Parathyroid adenoma (tissue), 2 donors: ENCODE measurements at regions not wholly inside any gene's neighbourhood (a gene's known extent, or its start where the extent isn't known, plus 50 kb on each side); places are given as distances from the start of the nearest gene placed in this dataset.

Experiments
- H2AFZ ChIP-seq: fragments of 300-600 bp; sonication (generic); one replicate; pipeline ENCODE4 v1.7.0; 2017; ENCODE audit warnings: antibody characterized with exemption, mild to moderate bottlenecking
- H3K27ac ChIP-seq: fragments of 300-600 bp; sonication (generic); one replicate; pipeline ENCODE4 v1.7.0; 2017
- H3K27me3 ChIP-seq: fragments of 300-600 bp; sonication (generic); one replicate; pipeline ENCODE4 v1.7.0; 2017; ENCODE audit warnings: low read length; ENCODE audit not compliant: control insufficient read depth, insufficient read depth
- H3K36me3 ChIP-seq: fragments of 300-600 bp; sonication (generic); one replicate; pipeline ENCODE4 v1.7.0; 2017; ENCODE audit warnings: low read length; ENCODE audit not compliant: control insufficient read depth, insufficient read depth
- H3K4me1 ChIP-seq: fragments of 300-600 bp; sonication (generic); one replicate; pipeline ENCODE4 v1.7.0; 2017; ENCODE audit warnings: control low read depth
- H3K4me2 ChIP-seq: fragments of 300-600 bp; sonication (generic); one replicate; pipeline ENCODE4 v1.7.0; 2017; ENCODE audit warnings: low read length
- H3K4me3 ChIP-seq: fragments of 300-600 bp; sonication (generic); one replicate; pipeline ENCODE4 v1.7.0; 2017; ENCODE audit warnings: low read depth, low read length
- H3K79me2 ChIP-seq: fragments of 300-600 bp; sonication (generic); one replicate; pipeline ENCODE4 v1.7.0; 2017; ENCODE audit warnings: control low read depth
- H3K9ac ChIP-seq: fragments of 300-600 bp; sonication (generic); one replicate; pipeline ENCODE4 v1.7.0; 2017; ENCODE audit warnings: mild to moderate bottlenecking
- H3K9me3 ChIP-seq: fragments of 300-600 bp; sonication (generic); one replicate; pipeline ENCODE4 v1.7.0; 2017; ENCODE audit warnings: low read length; ENCODE audit not compliant: control insufficient read depth
- TF ChIP-seq, protein P1 (sequence below): fragments of 300-600 bp; sonication (generic); IDR thresholded peaks from one replicate; pipeline ENCODE4 v1.7.0; 2017; ENCODE audit warnings: antibody characterized with exemption, mild to moderate bottlenecking
- donor health status: primary hyperparathyroidism.

DNA sequence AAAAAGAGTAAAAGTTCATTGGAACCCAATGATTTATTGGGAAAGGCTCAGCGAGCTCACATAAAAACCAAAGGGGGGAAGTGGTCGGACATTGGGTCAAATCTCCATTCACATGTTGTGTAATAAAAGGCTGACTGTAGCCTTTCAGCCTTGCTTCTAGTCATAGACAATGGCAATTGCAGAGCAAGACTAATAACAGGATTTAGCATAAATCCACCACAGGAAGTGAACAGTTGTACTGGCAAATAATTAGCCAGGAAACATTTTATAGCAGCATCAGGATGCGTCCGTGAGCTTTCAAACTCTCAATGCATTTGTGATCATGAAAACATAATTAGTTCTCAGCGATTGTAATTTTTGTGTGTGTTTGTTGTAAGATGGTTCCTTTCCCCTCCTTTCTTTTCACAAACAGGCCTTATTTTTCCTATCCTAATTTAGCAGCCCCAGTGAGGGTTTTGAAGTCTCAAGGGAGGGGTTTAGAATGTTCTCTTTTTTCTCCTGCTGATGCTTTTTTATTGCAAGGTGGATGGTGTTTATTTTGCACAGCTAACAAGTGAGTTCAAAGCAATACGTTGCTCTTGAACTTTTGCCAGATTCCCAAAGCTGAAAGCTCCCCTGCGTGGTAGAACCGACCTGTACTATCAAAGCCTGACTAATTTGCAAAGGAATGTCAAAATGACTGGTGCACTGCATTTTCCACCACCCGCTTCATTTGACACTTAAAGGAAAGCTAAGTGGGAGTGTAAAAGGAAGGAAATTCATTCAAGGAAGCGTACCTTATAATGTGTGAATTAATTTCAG, 105.6 kb downstream of the SPRY2 start:
- no peak overlapping the region for H3K27ac ChIP-seq
- no peak overlapping the region for H3K4me3 ChIP-seq
- no peaks in the 10 kb centered on the region for H3K36me3 ChIP-seq
- H3K9me3 ChIP-seq: no peaks in the 10 kb centered on the region
- H3K79me2 ChIP-seq: no peaks in the 10 kb centered on the region
- no peak overlapping the region for H2AFZ ChIP-seq
- H3K4me1 ChIP-seq: no peaks in the 10 kb centered on the region
- no peaks in the 10 kb centered on the region for H3K27me3 ChIP-seq
- H3K4me2 ChIP-seq: no peak overlapping the region
- TF ChIP-seq, protein P1, sequence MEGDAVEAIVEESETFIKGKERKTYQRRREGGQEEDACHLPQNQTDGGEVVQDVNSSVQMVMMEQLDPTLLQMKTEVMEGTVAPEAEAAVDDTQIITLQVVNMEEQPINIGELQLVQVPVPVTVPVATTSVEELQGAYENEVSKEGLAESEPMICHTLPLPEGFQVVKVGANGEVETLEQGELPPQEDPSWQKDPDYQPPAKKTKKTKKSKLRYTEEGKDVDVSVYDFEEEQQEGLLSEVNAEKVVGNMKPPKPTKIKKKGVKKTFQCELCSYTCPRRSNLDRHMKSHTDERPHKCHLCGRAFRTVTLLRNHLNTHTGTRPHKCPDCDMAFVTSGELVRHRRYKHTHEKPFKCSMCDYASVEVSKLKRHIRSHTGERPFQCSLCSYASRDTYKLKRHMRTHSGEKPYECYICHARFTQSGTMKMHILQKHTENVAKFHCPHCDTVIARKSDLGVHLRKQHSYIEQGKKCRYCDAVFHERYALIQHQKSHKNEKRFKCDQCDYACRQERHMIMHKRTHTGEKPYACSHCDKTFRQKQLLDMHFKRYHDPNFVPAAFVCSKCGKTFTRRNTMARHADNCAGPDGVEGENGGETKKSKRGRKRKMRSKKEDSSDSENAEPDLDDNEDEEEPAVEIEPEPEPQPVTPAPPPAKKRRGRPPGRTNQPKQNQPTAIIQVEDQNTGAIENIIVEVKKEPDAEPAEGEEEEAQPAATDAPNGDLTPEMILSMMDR: no peak
- no peak overlapping the region for H3K9ac ChIP-seq

DNA sequence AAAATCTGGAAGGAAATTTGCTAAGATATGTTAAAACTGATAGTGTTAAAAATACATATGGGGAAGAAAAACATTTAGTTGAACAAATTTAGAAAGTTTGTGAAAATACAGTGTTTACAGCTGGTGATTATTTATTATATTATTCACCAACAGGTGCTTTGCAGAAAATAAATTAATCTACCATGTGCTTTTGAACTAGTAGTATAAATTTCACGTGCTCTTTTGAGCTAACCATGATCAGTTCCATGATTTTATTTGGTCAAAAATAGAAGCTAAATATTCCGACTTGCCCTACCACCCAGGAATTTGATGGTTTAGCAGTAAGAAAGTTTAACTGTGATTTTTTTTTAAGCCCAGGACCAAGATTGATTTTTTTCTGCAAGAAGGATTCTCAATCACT, 113.3 kb downstream of the SPRY2 start:
- Histone ChIP-seq H3K9ac (no peak overlapping the region), H3K27ac (no peak overlapping the region), H2AFZ (no peak overlapping the region), H3K36me3 (no peaks in the 10 kb centered on the region), H3K27me3 (no peaks in the 10 kb centered on the region), H3K4me3 (no peak overlapping the region), H3K9me3 (no peaks in the 10 kb centered on the region), H3K4me1 (no peaks in the 10 kb centered on the region), H3K79me2 (no peaks in the 10 kb centered on the region), H3K4me2 (no peak overlapping the region)
- TF ChIP-seq, protein P1: no peak

DNA sequence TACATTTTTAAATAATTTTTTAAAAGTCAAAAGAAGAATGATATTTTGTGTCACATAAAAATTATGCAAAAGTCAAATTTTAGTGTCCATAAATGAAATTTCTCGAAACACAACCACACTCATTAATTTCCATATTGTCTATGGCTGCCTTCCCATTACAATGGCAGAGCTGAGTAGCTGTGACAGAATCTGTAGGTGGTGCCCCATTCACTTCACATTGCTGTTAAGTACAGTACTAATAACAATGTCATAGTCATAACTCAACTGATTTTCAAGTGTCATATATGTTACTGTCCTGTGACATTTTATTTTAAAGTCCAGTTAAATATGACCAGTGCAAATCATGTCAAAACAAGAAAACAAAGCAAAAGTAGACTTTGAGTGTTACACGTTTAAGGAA, 114.3 kb downstream of the SPRY2 start:
- Histone ChIP-seq H3K27me3 (no peaks in the 10 kb centered on the region), H3K4me3 (no peak overlapping the region), H3K9me3 (no peaks in the 10 kb centered on the region), H3K9ac (no peak overlapping the region), H3K27ac (no peak overlapping the region), H2AFZ (no peak overlapping the region), H3K4me1 (no peaks in the 10 kb centered on the region), H3K36me3 (no peaks in the 10 kb centered on the region), H3K4me2 (no peak overlapping the region), H3K79me2 (no peaks in the 10 kb centered on the region)
- TF ChIP-seq, protein P1: no peak

DNA sequence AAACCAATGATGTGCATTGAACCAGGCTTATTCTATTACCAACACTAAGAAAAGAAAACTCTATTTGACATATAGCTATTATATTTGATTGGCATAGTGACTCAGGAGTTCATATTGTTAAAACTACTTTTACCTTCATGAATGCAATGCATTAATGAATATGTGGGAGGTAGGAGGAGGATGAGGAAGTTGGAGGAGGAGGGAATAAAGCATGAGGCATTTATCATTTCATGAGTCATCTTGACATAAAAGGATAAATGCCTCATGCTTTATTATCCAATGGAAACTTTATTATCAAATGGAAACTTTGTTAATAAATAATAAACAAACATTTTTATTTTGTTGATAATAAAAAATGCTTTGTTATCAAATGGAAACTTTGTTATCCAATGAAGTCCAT, 116.5 kb downstream of the SPRY2 start:
- H3K4me1 ChIP-seq: no peaks in the 10 kb centered on the region
- H3K27me3 ChIP-seq: no peaks in the 10 kb centered on the region
- H2AFZ ChIP-seq: no peak overlapping the region
- H3K79me2 ChIP-seq: no peaks in the 10 kb centered on the region
- TF ChIP-seq, protein P1: no peak
- no peak overlapping the region for H3K9ac ChIP-seq
- H3K4me3 ChIP-seq: no peak overlapping the region
- H3K27ac ChIP-seq: no peak overlapping the region
- no peaks in the 10 kb centered on the region for H3K9me3 ChIP-seq
- H3K4me2 ChIP-seq: no peak overlapping the region
- H3K36me3 ChIP-seq: no peaks in the 10 kb centered on the region
